IPS DF 4.7 (cell line): ENCODE measurements at regions not wholly inside any gene's neighbourhood (a gene's known extent, or its start where the extent isn't known, plus 50 kb on each side); places are given as distances from the start of the nearest gene placed in this dataset.

Experiments used
- DNase-seq: peaks from one replicate; pipeline ENCODE4 v3.0.0-alpha.2; 2013; ENCODE audit warnings: low spot score; ENCODE audit errors: extremely low read depth

DNA sequence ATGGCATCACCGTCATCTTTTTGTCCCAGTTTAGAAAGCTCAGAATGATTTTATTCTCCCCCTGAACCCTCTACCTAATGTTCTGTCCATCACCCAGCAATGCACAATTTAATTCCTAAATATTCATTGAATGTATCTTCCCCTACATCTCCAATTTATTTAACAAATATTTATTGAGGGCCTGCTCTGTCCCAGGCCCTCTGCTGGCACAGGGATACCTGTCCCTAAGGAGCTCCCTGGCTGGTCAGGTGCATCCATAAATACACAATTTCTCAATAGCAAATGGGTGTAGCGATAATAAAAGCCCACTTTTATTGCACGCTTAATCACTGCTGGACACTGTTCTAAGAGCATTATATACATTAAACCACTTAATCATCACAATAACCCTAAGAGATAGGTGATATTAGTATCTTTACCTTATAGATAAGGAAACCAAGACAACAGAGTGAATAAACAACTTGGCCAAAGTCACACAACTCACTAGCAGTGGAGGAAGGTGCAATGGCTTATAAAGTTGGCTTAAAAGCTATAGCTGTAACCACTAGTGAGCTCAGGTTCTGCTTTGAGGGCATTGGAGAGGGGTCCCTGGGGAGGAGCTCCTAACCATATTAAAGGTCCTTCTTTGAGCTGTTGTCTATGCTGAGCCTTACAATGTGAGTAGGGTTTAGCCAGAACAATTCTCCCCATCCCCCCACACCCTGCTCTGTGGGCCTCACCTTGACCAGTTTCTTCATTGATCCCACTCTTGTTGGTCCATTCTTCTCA is 126.3 kb upstream of the JUN start:
- no peak for DNase-seq

DNA sequence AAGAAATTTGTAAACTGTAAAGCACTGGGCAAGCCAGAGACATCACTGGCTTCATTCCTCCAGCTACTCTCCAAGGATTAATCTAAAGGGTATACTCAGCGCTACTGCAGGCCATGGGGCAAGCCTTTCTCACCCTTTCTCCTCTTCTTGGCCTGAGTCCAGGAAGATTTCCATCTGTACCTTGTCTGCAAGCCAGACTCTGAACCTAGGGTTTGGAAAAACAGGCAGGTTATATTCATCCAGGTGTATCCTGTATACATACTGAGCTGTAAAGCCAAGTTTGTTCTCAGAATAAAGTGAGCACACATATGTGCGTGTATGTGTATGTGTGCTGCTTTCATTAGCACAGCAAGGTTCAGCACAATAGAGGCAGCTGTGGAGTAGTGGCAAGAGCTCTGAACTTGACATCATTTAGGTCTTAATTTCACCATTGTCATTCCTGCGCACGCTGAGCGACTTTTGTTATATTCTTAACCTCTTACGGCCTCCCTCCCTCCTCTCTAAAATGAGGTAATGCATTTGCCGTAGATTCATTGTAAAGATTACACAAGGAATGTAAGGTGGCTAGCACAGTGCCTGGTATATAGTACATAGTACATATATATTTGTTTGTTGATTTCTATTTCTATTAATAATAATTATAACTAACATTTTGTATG is 128.1 kb upstream of the JUN start:
- no peak for DNase-seq

DNA sequence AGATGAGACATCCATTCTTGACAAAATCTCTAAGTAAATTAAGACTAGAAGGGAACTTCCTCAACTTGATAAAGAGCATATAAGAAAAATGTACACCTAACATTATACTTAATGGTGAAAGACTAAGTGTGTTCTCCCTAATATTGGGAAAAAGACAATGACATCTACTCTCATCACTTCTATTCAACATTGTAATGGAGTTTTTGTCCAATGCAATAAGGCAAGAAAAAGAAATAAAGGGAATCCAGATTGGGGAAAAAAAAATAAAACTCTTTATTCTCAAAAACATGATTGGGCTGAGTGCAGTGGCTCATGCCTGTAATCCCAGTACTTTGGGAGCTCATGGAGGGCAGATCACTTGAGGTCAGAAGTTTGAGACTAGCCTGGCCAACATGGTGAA is 131.1 kb upstream of the JUN start:
- no peak for DNase-seq

DNA sequence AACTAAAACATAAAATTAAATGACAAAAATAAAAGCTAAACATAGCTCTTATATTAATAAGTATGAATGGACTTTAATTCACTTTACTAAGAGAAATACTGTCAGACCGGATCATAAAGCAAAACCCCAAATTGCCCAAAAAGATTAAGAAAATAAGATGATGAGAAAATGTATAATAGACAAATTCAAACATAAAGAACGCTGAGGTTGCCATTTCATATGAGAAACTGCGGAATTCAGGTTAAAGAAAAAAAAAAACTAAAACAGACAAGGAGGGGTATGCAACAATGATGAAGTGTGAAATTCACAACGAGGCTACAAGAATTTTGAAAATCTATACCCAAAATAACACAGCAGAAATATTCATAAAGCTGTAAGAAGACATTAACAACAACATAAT is 133.6 kb upstream of the JUN start:
- DNase-seq = no peak

DNA sequence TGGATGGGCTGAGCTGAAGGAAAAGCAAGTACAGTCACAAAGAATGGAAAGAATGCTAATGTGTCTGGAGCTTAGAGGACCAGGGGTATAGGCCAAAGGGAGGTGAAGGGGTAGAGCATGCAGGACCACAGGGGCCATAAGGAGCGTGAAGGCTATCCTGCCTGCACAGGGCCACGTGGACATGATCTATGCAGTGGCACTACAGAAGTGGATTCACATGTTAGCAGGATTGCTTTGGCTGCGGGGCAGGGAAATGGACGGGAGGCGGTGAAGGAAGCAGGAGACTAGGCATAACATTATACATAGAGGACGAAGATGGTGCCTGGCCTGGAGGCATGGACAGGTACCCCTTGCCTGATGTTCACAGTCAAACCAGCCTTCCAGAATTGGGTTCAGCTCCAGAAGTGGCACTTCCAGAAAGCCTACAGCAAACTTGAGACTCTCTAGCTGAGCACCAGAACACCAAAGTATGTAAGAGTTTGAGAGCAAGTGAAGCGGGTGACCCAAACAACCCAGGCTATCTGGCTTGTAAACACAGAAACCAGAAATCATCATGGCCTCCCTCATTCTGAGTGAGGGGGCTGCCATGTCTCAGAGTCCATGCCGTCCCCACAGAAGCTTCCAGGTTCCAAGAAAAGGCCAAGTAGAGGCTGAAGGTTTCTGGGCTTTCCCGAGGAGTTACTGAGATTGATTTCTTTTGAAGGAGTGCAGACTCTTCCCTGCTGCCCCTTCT is 135.5 kb upstream of the JUN start:
- no peak for DNase-seq

DNA sequence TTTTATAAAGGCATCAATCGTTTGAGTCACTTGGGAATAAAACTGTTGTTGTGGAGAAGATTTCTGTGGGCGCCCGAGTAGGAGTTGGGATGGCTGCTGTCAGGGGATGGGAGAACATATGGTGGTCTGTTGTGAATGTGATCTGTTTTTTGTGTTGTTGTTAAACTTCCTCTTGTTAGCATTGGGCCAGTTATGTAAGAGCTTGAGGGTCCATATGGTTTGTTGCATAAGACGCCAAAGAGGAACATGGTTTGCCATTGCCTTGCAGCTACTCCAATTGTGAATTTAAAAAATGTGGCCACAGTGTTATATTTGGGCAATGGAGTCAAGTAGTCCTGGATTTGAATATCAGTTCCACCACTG is 136.1 kb upstream of the JUN start:
- no peak for DNase-seq

DNA sequence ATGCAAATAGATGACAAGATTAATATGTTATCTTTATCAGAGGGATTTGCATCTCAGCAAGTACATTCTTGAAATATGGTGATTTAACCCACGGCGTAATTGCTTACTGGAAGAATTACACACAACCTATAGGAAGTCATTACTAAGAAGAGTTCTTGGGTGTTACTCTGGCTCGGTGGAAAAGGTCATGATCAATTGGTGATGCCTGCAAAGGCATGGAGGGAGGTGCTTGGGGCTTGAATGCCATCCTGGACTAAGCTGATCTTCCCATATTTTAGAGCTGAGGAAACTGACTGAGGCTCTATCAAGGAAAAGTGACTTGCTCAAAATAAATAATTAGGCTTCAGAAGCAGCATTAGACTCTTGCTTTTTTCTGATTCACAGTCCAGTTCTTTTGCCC is 137.5 kb upstream of the JUN start:
- no peak for DNase-seq

DNA sequence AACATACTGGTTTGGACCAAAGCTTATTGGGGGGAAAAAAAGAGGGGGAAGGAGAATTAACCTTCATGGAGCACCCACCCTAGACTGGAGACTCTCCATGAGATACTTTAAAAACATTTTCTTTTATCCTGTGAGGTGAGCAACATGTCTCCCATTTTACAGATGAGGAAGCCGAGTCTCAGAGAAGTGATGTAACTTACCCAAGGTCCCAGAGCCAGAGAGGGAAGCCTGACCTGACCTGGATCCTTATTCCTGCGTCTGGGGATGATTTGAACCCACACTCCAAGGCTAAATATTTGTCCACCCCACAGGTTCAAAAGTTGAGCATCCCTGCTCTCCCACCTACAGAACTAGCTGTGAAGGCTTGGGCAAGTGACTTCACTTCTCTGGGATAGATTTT is 137.9 kb upstream of the JUN start:
- DNase-seq = no peak

DNA sequence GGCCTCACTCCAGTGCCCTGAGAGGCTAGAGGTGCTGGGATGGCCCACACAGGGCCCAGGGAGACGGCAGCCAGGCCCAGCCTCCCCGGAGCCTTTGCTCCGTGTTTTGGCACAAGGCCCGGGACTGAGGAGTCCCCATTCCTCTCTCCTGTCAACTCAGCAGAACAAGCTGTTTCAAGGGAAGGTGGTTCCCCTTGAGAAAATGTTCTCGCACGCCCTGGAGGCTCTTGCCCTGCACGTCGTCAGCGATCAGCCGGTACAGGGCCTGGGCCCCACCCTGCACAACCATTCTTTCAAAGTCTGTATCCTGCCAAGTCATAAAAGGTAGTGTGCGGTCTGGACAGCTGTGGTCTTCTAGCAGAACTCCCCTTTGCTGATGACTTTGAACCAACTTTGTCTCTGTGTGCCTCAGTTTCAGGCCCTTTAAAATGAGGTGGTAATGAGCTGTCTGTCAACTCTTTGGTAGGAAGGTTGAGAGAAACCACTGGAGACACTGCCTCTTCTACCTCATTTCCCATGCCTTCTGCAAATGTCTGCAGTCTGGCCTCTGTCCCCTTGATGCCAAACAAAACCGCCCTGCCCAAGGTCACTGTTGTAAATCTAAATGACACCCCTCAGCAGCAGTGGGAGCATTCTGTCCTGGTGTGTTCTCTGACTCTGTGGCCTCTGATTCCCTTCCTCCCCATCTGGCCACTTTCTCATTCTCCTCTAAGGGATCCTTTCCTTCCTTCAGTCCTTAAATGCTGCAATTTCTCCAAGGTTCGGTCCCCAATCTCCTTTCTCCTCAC is 138.6 kb upstream of the JUN start:
- no peak for DNase-seq

DNA sequence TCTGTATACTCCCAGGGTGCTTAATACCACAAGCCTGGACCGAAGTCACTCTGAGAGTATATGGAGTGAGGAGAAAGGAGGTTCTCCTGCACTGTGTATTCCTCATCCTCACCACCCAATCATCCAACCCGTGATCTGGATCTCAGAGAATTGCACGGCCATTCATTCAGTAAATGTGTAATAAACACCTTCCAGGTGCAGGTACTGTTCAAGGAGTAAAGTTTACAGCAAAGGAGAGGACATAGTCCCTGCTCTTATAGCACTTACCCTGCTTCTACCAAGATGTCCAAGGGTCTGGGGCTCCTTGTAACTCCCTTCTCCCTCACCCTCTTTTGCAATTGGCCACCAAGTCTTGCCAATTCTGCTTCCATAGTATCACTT is 139.2 kb upstream of the JUN start:
- no peak for DNase-seq

DNA sequence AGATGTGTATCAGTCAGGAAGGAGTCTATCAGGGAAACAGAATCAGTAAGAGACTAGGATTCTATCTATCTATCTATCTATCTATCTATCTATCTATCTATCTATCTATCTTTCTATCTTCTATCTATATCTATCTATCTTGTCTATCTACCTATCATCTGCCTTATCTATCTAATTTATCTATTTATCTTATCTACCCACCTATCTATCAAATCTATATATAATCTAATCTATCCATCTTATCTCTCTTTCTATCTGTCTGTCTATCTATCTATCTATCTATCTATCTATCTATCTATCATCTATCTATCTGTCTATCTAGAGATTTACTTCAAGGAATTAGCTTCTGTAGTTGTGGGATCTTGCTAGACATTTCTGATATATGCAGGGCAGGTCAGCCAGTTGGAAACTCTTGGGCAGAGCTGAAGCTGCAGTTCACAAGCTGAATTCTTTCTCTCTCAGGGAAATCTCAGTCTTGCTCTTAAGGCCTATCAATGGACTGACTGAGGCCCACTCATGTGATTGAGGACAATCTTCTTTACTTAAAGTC is 140.2 kb upstream of the JUN start:
- no peak for DNase-seq

DNA sequence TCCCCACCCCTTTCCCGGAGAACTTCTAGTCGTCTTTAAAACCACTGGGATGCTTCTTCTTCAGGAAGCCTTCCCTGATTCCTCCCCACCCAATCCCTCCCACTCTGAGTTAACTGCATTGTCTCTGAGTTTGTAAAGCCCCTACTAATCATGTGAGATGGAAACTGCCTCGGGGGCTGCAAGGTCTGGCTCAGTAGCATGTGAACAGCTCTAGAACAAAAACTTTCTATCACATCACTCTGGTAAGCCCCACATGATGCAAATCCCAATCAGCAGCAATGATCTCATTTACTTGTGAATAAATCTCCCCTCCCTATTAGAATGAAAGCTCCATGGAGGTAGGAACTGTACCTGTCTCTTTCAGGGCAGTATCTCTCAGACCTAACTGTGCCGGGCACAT is 141.0 kb upstream of the JUN start:
- no peak for DNase-seq

DNA sequence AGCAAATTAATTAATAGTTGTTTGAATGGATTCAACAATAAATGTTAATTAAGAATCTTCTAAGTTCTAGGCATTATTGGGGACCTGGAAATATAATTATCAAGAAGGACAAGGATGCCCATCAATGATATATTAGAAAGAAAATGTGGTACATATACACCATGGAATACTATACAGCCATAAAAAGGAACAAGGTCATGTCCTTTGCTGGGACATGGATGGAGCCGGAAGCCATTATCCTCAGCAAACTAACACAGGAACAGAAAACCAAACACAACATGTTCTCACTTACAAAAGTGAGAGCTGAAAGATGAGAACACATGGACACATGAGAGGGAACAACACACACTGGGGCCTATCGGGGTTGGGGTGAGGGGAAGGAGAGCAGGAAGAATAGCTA is 141.4 kb upstream of the JUN start:
- DNase-seq = no peak

DNA sequence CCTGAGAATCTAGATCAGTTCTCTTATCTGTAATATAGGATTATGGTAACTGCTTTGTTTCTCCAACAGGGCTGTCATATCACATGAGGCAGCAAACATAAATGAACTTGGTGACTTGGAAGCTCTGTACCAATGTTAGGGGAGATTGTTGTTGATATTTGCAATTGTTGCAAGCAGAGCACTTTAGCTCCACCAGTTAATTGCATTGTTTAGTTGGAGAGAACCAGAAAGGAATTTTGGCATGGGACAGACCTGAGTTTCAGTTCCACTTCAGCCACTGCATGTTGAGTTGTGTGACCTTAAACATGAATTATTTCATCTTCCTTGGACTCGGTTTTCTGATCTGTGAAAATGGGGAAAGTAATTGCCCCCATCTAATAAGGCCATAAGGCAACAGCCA is 142.3 kb upstream of the JUN start:
- no peak for DNase-seq

DNA sequence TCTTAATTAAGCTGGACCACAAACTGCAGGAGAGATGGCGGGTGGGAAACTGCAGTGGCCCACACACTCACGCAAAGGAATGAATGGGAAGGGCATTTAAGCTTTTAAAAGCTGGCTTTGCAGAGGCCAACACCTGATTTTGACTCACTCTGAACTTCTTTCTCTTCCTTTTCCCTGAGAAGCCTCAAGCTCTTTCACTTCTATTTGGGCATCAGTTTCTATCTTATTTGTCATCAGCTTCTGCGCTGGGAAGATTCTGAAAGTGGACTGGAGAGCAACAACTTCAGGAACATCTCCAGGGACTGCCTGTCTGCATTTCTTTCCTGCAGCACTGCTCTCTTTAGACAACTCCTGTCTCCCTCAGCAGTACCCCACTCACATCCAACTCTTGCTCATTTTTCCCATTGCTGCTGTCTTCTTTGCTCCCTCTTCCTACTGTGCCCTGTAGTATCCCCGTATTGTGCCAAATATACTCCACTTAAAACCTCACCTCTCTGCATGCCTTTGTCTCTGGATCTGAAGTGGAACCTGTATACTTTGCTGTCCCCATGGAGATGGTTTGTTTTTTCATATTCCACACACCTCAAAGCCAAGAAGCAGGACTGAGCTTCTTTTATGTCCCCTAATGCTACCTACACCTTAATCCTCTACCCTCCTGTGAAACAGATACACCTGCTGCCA is 143.3 kb upstream of the JUN start:
- DNase-seq = no peak

DNA sequence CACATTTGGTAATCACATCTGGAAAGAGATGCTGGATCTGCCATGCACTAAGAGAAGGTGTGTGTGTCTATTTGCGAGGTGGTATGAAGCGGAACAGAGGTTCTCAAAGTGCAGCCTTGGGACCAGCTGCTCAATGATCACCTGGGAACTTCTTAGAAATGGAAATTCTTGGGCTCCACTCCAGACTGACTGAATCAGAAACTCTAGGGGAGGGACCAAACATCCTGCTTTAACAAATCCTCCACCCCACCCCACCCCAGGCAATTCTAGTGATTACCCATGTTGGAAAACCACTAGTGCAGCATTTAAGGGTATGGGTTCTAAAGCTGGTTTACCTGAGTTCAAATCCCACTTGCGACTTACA is 143.9 kb upstream of the JUN start:
- DNase-seq = no peak

DNA sequence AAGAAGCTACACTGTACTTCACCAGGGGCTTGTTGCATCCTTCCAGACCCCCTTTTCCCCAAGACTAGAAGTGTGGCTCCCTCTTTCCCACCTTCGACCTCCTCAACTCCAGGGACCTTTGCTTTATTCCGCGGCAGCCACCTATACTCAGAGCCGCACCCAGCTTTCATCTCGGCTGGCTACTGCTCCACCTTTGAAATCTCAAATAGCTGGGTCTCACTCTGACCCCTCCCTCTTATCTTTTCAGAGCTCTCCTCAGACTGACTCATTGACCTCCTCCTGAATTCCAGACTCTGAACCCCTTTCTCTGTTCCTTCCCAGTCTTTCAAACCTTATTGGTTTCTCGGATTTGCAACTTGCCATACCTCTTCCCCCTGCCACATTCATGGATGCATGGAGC is 144.7 kb upstream of the JUN start:
- DNase-seq = no peak

DNA sequence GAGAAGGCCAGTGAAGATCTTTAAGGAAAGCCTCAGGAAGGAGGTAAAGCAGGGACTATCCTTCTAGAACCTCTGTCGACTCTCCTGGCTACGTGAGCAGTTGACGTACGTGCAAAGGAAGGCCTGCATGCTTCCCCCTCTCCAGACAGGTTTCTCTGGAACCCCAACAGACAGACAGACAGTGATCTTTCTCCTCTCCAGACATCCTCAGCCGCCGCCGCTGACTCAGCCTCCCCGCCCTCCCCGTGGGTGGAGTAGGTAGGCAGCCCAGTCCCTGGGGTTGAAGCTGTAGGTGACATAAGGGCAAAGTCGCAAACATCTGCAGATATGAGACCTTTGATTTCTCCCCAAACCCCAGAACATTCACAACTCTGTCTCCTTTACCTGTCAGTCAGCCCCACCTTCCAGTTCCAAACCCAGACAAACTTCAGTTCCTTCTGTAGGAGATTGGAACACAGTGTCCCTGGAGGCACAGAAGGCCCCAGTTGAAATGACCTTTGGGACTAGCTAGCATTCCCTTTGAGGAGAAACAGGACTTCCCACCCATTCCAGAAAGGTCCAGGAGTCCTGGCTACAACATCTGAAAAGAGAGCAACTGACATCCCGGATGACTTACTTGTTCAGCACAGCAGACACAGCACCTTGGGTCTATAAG is 146.0 kb upstream of the JUN start:
- no peak for DNase-seq

DNA sequence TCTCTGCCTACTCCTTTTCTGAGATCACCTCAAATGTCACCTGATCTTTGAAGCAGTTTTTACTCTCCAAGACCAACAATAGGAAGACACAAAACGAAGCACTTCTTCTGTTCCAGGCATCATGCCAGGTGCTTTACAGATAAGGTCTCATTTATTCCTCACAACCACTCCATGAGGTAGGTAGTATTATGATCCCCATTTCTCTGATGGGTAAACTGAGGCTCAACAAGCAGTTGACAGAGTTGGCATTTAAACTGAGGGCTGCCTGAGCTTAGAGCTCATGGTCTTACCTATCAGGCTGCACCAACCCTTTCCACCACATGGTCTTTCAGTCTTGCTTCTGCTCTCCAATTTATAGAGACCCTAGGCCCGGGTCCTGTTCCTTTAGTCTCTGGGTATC is 147.2 kb upstream of the JUN start:
- no peak for DNase-seq

DNA sequence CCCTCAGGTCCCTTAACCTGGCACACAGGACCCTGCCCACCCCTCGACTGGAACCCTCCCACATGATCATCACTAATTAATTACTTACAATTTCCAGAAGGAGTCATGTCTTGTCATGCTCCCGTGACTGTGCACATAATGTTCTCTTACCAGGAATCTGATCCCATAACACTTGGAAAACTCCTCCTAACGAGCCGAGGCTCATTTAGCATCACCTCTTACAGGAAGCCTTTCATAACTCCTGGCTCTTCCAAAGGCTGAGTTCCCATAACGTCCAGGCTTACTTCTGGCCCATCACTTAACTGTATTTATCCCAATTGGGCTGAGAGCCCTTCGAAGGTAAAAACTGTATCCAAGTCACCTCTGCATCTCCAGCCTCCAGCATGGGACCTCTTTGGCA is 147.9 kb upstream of the JUN start:
- DNase-seq = no peak
